ENCODE measurements at regions not wholly inside any gene's neighbourhood (a gene's known extent, or its start where the extent isn't known, plus 50 kb on each side); places are given as distances from the start of the nearest gene placed in this dataset.

DNA sequence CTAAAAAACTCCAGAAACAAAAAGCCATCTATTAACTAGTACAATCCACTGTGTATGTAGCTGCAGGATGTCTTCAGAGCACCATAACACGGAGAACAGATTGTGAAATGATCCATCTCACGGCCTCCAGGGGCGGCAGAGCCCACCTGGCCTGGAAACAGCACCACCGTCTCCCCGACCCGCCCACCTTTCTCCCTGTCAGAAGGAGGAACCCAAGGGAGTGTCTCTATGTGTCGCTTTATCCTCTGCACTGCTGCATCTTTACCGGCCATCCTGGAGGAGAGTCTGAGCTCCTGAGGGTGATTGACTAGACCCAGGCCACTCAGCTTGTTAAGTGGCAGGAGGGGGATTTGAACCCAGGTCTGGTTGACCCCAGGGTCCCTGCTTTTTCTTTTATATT lies 405.0 kb downstream of the MATN1 start:
- no peak for TF ChIP-seq POLR2A (IDR thresholded peaks at IDR 0.05)
- TF ChIP-seq, protein P1, sequence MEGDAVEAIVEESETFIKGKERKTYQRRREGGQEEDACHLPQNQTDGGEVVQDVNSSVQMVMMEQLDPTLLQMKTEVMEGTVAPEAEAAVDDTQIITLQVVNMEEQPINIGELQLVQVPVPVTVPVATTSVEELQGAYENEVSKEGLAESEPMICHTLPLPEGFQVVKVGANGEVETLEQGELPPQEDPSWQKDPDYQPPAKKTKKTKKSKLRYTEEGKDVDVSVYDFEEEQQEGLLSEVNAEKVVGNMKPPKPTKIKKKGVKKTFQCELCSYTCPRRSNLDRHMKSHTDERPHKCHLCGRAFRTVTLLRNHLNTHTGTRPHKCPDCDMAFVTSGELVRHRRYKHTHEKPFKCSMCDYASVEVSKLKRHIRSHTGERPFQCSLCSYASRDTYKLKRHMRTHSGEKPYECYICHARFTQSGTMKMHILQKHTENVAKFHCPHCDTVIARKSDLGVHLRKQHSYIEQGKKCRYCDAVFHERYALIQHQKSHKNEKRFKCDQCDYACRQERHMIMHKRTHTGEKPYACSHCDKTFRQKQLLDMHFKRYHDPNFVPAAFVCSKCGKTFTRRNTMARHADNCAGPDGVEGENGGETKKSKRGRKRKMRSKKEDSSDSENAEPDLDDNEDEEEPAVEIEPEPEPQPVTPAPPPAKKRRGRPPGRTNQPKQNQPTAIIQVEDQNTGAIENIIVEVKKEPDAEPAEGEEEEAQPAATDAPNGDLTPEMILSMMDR (IDR thresholded peaks at IDR 0.05): no peak
- no peak for TF ChIP-seq EP300 (IDR thresholded peaks at IDR 0.05)
- DNase-seq: no peak
- no peaks in the 10 kb centered on the region for H3K36me3 ChIP-seq
- 58 to 72% (median 61%) methylated on average over 8 of the region's 8 CpGs for WGBS, 3 donors
- H3K27ac ChIP-seq: no peak overlapping the region
- intact Hi-C loops (cut with DNase I): no loop called here
- H3K4me1 ChIP-seq (ENCODE audit: insufficient read depth): no peaks in the 10 kb centered on the region
- no peaks in the 10 kb centered on the region for H3K27me3 ChIP-seq
- no peak overlapping the region for H3K4me3 ChIP-seq
- no peaks in the 10 kb centered on the region for H3K9me3 ChIP-seq

GRCh38 chr1:30317921-30318320 lies 405.5 kb downstream of the MATN1 start:
- intact Hi-C loops (cut with DNase I): no loop called here
- DNase-seq: no peak
- Histone ChIP-seq H3K36me3 (no peaks in the 10 kb centered on the region), H3K4me1 (ENCODE audit: insufficient read depth) (no peaks in the 10 kb centered on the region), H3K4me3 (no peak overlapping the region), H3K9me3 (no peaks in the 10 kb centered on the region), H3K27me3 (no peaks in the 10 kb centered on the region), H3K27ac (no peak overlapping the region)
- TF ChIP-seq POLR2A (IDR thresholded peaks at IDR 0.05) (no peak), EP300 (IDR thresholded peaks at IDR 0.05) (no peak)
- TF ChIP-seq, protein P1 (IDR thresholded peaks at IDR 0.05): no peak
- WGBS, 3 donors: 67 to 72% (median 70%) methylated on average over 8 of the region's 8 CpGs

- Histone ChIP-seq H3K36me3 (no peaks in the 10 kb centered on the region), H3K27ac (no peak overlapping the region), H3K9me3 (no peaks in the 10 kb centered on the region), H3K27me3 (no peaks in the 10 kb centered on the region), H3K4me3 (no peak overlapping the region), H3K4me1 (ENCODE audit: insufficient read depth) (no peaks in the 10 kb centered on the region)
- TF ChIP-seq EP300 (IDR thresholded peaks at IDR 0.05): no peak
- TF ChIP-seq, protein P1 (IDR thresholded peaks at IDR 0.05): no peak
- TF ChIP-seq POLR2A (IDR thresholded peaks at IDR 0.05): no peak
- no peak for DNase-seq
- 74 to 91% (median 87%) methylated on average over 2 of the region's 2 CpGs for WGBS, 3 donors
- intact Hi-C loops (cut with DNase I): no loop called here
Measured at GRCh38 chr1:30316056-30316455, 407.3 kb downstream of the MATN1 start.

DNA sequence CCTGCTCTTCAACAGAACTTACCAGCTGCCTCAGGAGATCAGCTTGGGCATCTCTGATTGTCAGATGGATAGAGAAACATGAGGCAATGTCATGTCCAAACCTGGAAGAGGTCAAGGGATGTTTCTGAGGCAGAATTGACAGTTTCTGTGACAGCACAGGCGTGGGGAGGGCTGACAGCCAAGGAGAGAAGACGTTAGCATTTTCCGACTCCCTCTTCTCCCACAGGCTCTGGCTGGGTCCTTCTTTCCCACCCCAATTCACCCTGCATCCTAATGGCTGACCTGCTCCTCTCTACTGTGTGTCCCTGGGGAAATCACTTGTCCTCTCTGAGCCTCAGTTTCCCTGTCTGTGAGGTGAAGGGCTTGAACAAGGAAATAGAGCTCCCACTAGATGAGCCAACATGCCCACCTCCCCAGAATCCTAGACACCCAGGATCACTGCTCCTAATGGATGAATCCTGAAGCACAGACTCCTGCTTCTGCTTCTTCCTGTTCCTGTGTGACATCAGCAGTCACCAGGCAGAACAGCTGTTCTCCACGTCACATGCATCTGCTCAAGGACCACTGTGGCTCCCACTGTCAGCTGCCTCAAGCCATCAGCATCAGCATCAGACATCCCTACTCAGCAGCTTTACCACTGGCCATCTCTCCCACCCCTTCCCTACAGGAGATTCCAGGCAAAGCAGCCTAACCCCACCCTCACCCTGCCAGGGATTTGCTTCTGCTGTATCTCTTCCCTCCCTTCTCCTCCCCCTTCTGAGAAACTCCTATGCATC lies 408.0 kb downstream of the MATN1 start:
- TF ChIP-seq POLR2A (IDR thresholded peaks at IDR 0.05) (no peak), EP300 (IDR thresholded peaks at IDR 0.05) (no peak)
- TF ChIP-seq, protein P1 (IDR thresholded peaks at IDR 0.05): no peak
- Histone ChIP-seq H3K27me3 (no peaks in the 10 kb centered on the region), H3K4me1 (ENCODE audit: insufficient read depth) (no peaks in the 10 kb centered on the region), H3K9me3 (no peaks in the 10 kb centered on the region), H3K27ac (no peak overlapping the region), H3K36me3 (no peaks in the 10 kb centered on the region), H3K4me3 (no peak overlapping the region)
- DNase-seq: no peak
- intact Hi-C loops (cut with DNase I): no loop called here
- WGBS, 3 donors: 19 to 48% (median 27%) methylated on average over 4 of the region's 4 CpGs

Measured in ovary (tissue), 7 donors.